ENCODE measurements at regions not wholly inside any gene's neighbourhood (a gene's known extent, or its start where the extent isn't known, plus 50 kb on each side); places are given as distances from the start of the nearest gene placed in this dataset.

DNA sequence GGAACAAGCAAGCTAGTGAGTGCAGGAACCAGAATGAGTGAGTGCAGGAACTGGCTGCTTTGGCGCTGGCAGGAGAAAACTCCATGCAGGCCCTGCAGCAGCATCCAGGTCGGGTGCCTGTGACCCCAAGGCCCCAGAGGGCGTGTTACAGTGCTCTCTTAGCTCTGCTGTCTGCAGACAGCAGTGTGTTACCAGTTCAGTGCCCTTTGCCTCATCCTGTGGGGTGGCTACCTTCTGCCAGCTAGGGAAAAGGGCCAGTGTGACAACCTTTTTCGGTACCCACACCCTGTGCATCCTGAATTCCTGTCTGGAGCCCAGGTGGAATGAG, 202.3 kb upstream of the SMIM31 start:
- Histone ChIP-seq H3K27ac (no peak overlapping the region), H3K36me3 (ENCODE audit: insufficient read depth in 1 of 2, low read depth in 1 of 2) (no peaks in the 10 kb centered on the region), H3K9me3 (no peaks in the 10 kb centered on the region), H3K27me3 (ENCODE audit: insufficient read depth in 3 of 3, low read length in 2 of 3) (no peaks in the 10 kb centered on the region), H3K4me3 (no peak overlapping the region), H3K4me1 (no peaks in the 10 kb centered on the region)
- ATAC-seq (no peak), DNase-seq (no peak)
- 57 to 63% (median 59%) methylated on average over 4 of the region's 4 CpGs for WGBS, 3 donors
- no peak for TF ChIP-seq CTCF (IDR thresholded peaks at IDR 0.05)
- intact Hi-C loops (cut with DNase I): no loop called here

GRCh38 chr4:164571593-164572390, 182.1 kb upstream of the SMIM31 start:
- Histone ChIP-seq H3K36me3 (ENCODE audit: insufficient read depth in 1 of 2, low read depth in 1 of 2) (no peaks in the 10 kb centered on the region), H3K9me3 (no peaks in the 10 kb centered on the region), H3K4me3 (no peak overlapping the region), H3K27ac (no peak overlapping the region), H3K27me3 (ENCODE audit: insufficient read depth in 3 of 3, low read length in 2 of 3) (no peaks in the 10 kb centered on the region), H3K4me1 (no peaks in the 10 kb centered on the region)
- intact Hi-C loops (cut with DNase I): no loop called here
- 21 to 33% (median 25%) methylated on average over 7 of the region's 7 CpGs for WGBS, 3 donors
- no peak for TF ChIP-seq CTCF (IDR thresholded peaks at IDR 0.05)
- ATAC-seq (no peak), DNase-seq (peak in 1 of 2 donors; percentile 15)

- Histone ChIP-seq H3K27me3 (ENCODE audit: insufficient read depth in 3 of 3, low read length in 2 of 3) (no peaks in the 10 kb centered on the region), H3K9me3 (no peaks in the 10 kb centered on the region), H3K4me3 (no peak overlapping the region), H3K36me3 (ENCODE audit: insufficient read depth in 1 of 2, low read depth in 1 of 2) (no peaks in the 10 kb centered on the region), H3K27ac (no peak overlapping the region), H3K4me1 (no peaks in the 10 kb centered on the region)
- DNase-seq: no peak
- ATAC-seq: no peak
- no peak for TF ChIP-seq CTCF (IDR thresholded peaks at IDR 0.05)
- intact Hi-C loops (cut with DNase I): no loop called here
Observed at GRCh38 chr4:164572877-164573279, 181.1 kb upstream of the SMIM31 start.

DNA sequence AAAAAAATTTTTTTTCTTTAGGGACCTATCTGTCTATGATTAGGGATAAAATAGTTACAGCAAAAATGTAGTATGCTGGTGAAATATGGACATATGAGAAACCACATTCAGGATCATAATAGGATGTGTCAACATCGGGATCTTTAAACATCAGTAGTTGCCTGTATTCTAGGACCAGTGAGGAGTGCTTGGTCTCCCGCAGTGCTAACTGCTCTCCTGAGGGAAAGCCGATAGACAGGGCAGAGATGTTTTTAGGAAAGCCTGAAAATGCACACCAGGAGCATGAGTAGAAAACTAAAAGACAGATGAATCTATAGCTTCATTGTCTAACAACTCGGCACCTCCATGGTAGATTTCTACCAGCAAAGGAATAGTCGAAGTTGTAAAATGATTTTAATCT, 178.1 kb upstream of the SMIM31 start:
- ATAC-seq: no peak
- H3K9me3 ChIP-seq: no peaks in the 10 kb centered on the region

More for the DNA sequence above, 178.1 kb upstream of the SMIM31 start:
- no peaks in the 10 kb centered on the region for H3K4me1 ChIP-seq
- WGBS, 3 donors: 67 to 71% (median 68%) methylated on average over 5 of the region's 5 CpGs
- H3K27me3 ChIP-seq (ENCODE audit: insufficient read depth in 3 of 3, low read length in 2 of 3): no peaks in the 10 kb centered on the region
- no peak for TF ChIP-seq CTCF (IDR thresholded peaks at IDR 0.05)
- no peak overlapping the region for H3K27ac ChIP-seq
- DNase-seq: no peak
- no peaks in the 10 kb centered on the region for H3K36me3 ChIP-seq (ENCODE audit: insufficient read depth in 1 of 2, low read depth in 1 of 2)
- H3K4me3 ChIP-seq: no peak overlapping the region
- intact Hi-C loops (cut with DNase I): no loop called here

All from psoas muscle (tissue), 7 donors.